CD4-positive, alpha-beta T cell treated with Interleukin-17A for 1 hour (primary cell): ENCODE measurements at regions not wholly inside any gene's neighbourhood (a gene's known extent, or its start where the extent isn't known, plus 50 kb on each side); places are given as distances from the start of the nearest gene placed in this dataset.

ENCODE experiments used
- DNase-seq: peaks from one replicate; pipeline ENCODE4 v3.0.0-alpha.2; 2020

- DNase-seq, result no peak
These were observed 162.0 kb upstream of the SOX11 start for GRCh38 chr2:5530011-5530696.

GRCh38 chr2:5535301-5535700 lies 156.9 kb upstream of the SOX11 start:
- no peak for DNase-seq

- no peak for DNase-seq
These were observed 154.9 kb upstream of the SOX11 start for GRCh38 chr2:5537180-5537688.

GRCh38 chr2:5538313-5538712 lies 153.9 kb upstream of the SOX11 start:
- no peak for DNase-seq

GRCh38 chr2:5538772-5539171 lies 153.4 kb upstream of the SOX11 start:
- no peak for DNase-seq

- DNase-seq, result no peak
These were observed 152.7 kb upstream of the SOX11 start for GRCh38 chr2:5539282-5540165.

GRCh38 chr2:5540856-5541255 lies 151.3 kb upstream of the SOX11 start:
- DNase-seq, result no peak

- no peak for DNase-seq
These were observed 147.9 kb upstream of the SOX11 start for GRCh38 chr2:5544205-5544786.

- DNase-seq, result no peak
These were observed 146.0 kb upstream of the SOX11 start for GRCh38 chr2:5546181-5546580.

- DNase-seq, result no peak
These were observed 143.0 kb upstream of the SOX11 start for GRCh38 chr2:5548991-5549715.

- DNase-seq, result no peak
These were observed 142.4 kb upstream of the SOX11 start for GRCh38 chr2:5549771-5550170.

- no peak for DNase-seq
These were observed 136.5 kb upstream of the SOX11 start for GRCh38 chr2:5555636-5556035.

GRCh38 chr2:5561006-5561405 lies 131.2 kb upstream of the SOX11 start:
- no peak for DNase-seq

GRCh38 chr2:5562426-5562825 lies 129.8 kb upstream of the SOX11 start:
- no peak for DNase-seq

- DNase-seq, result no peak
These were observed 129.3 kb upstream of the SOX11 start for GRCh38 chr2:5562865-5563264.

GRCh38 chr2:5563411-5563810 lies 128.8 kb upstream of the SOX11 start:
- DNase-seq, result no peak

- no peak for DNase-seq
These were observed 122.9 kb upstream of the SOX11 start for GRCh38 chr2:5569256-5569655.

- no peak for DNase-seq
These were observed 116.2 kb upstream of the SOX11 start for GRCh38 chr2:5576015-5576414.

- DNase-seq, result no peak
These were observed 104.4 kb upstream of the SOX11 start for GRCh38 chr2:5587766-5588165.

GRCh38 chr2:5588601-5589000 lies 103.6 kb upstream of the SOX11 start:
- DNase-seq, result no peak

GRCh38 chr2:5589183-5589582 lies 103.0 kb upstream of the SOX11 start:
- no peak for DNase-seq

GRCh38 chr2:5590886-5591285 lies 101.3 kb upstream of the SOX11 start:
- DNase-seq, result no peak

GRCh38 chr2:5592916-5593315 lies 99.3 kb upstream of the SOX11 start:
- DNase-seq, result no peak
